ENCODE measurements at regions not wholly inside any gene's neighbourhood (a gene's known extent, or its start where the extent isn't known, plus 50 kb on each side); places are given as distances from the start of the nearest gene placed in this dataset.

DNA sequence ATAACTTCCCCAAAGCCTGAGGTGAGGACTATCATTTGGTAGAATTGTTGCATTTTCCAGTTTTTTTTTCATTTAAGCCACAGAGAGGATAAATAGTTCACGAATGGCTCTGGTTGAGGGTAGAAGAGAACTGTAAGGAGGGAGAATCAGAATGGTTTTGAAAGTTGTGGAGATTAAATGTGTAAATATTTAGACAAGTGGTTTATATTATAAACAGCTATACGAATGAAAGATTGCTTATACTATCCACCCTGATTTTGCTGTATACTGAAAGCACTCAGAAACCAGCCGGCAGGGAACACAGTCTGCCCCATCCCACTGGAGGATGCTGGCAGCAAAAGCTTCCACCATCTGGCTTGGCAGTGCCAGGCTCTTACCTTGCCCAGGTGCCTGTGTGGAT, 341.1 kb downstream of the RAPGEF2 start:
- TF ChIP-seq POLR2AphosphoS5 (IDR thresholded peaks at IDR 0.05; ENCODE audit: low read depth, low read length) = no peak
- no peak for TF ChIP-seq CTCF (IDR thresholded peaks at IDR 0.05)

Data from Panc1 (cell line).